Natural killer cell (primary cell): ENCODE measurements at regions not wholly inside any gene's neighbourhood (a gene's known extent, or its start where the extent isn't known, plus 50 kb on each side); places are given as distances from the start of the nearest gene placed in this dataset.

ENCODE experiments used
- ATAC-seq, 3 donors: fragments of 150-1000 bp in 2 of 3; fragments of 200-7000 bp in 1 of 3; cut with Tn5 transposase; 1 replicate in 1 of 3; 2 replicates in 2 of 3; pipeline ENCODE4 v1.10.0; 2021; ENCODE audit warnings: mild to moderate bottlenecking in 2 of 3, moderate library complexity in 2 of 3
- DNase-seq, 2 donors: peaks; one replicate each; pipeline versions ENCODE4 v3.0.0 to v3.0.0-alpha.2; 2013 to 2021; ENCODE audit warnings: mixed read lengths in 1 of 2
- H3K27ac ChIP-seq: one replicate; pipeline ENCODE4 v1.5.1; 2013; ENCODE audit warnings: mild to moderate bottlenecking, low read length
- H3K27me3 ChIP-seq: one replicate; pipeline ENCODE4 v1.6.1; 2013; ENCODE audit warnings: low read length; ENCODE audit not compliant: control insufficient read depth, insufficient read depth
- H3K36me3 ChIP-seq: one replicate; pipeline ENCODE4 v1.6.1; 2013; ENCODE audit warnings: low read length; ENCODE audit not compliant: control insufficient read depth, insufficient read depth
- H3K4me1 ChIP-seq: one replicate; pipeline ENCODE4 v1.6.1; 2013; ENCODE audit warnings: low read length; ENCODE audit not compliant: control insufficient read depth, insufficient read depth
- H3K4me3 ChIP-seq: one replicate; pipeline ENCODE4 v1.5.1; 2013; ENCODE audit warnings: low read length
- H3K9me3 ChIP-seq: one replicate; pipeline ENCODE4 v1.6.1; 2013; ENCODE audit warnings: low read length; ENCODE audit not compliant: control insufficient read depth, insufficient read depth
- H3K27ac Mint-ChIP-seq, 2 donors: one replicate each; pipeline ENCODE4 v1.8.0; 2022; ENCODE audit warnings: mild to moderate bottlenecking in 2 of 2, mixed read lengths in 2 of 2, moderate library complexity in 1 of 2
- H3K27me3 Mint-ChIP-seq, 2 donors: one replicate each; pipeline ENCODE4 v1.8.0; 2022; ENCODE audit warnings: low read depth in 2 of 2, mixed read lengths in 2 of 2
- H3K36me3 Mint-ChIP-seq: one replicate; pipeline ENCODE4 v1.8.0; 2022; ENCODE audit warnings: mixed read lengths
- H3K4me1 Mint-ChIP-seq, 2 donors: one replicate each; pipeline ENCODE4 v1.8.0; 2022; ENCODE audit warnings: mixed read lengths in 2 of 2
- H3K4me3 Mint-ChIP-seq: one replicate; pipeline ENCODE4 v1.8.0; 2022; ENCODE audit warnings: mild to moderate bottlenecking, moderate library complexity, mixed read lengths
- H3K9me3 Mint-ChIP-seq, 2 donors: one replicate each; pipeline ENCODE4 v1.8.0; 2022; ENCODE audit warnings: mixed read lengths in 2 of 2
- CTCF ChIP-seq: fragments of 200-600 bp; IDR thresholded peaks from one replicate; pipeline ENCODE4 v1.8.0; 2022; ENCODE audit warnings: antibody characterized with exemption
- WGBS: methylation state at CpG from one replicate; pipeline ENCODE4 v1.1.7; 2013; ENCODE audit warnings: missing lambda C conversion rate; ENCODE audit not compliant: insufficient coverage; 5-methylcytosine and 5-hydroxymethylcytosine counted together
- intact Hi-C: fragments of 100-400 bp; cut with micrococcal nuclease; formaldehyde crosslinking; loops from one replicate; pipeline ENCODE4 v1.14.2; 2022

- no peak overlapping the region for H3K4me3 Mint-ChIP-seq
- no peak overlapping the region for H3K27ac Mint-ChIP-seq
- H3K36me3 Mint-ChIP-seq = no peaks in the 10 kb centered on the region
- no peak for ATAC-seq
- intact Hi-C loops = no loop called here
- Histone ChIP-seq H3K27me3 (no peaks in the 10 kb centered on the region), H3K27ac (no peak overlapping the region), H3K4me3 (no peak overlapping the region), H3K4me1 (no peaks in the 10 kb centered on the region), H3K36me3 (no peaks in the 10 kb centered on the region), H3K9me3 (no peaks in the 10 kb centered on the region)
- no peaks in the 10 kb centered on the region for H3K9me3 Mint-ChIP-seq
- no peak for TF ChIP-seq CTCF
- DNase-seq = no peak
- H3K27me3 Mint-ChIP-seq = no peaks in the 10 kb centered on the region
- H3K4me1 Mint-ChIP-seq = no peaks in the 10 kb centered on the region
- 88% methylated on average over 1 of the region's 1 CpG for WGBS
Measured at GRCh38 chr11:104782377-104782754, 115.9 kb downstream of the CASP12 start.

DNA sequence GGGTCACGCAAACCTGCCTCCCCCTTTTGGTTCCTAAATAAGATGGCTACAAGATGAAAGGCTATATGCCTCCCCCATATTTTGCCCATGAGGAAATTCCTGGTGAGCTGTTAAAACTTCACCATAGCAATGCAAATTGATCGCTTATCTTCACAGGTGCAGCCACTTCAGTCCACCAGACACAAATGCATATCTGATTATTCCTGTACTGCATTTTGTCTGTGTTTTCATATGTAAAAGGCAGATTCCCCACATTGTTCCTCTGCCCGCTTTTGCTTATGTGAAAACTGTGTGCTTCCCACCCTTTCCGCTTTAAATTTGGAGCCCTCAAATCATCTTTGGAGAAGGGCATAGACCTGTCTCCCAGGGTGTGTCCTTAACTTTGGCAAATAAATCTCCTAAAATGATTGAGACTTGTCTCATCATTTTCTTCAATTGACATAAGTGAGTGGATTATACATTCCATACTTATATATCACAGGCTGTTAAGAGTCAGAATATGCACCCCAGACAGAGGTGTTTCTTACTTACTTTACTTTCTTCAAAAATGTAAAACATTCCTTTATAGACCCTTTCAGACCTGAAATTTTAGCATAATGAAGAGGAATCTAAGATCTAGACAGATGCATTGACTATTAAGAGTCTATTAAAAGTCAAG is 116.4 kb downstream of the CASP12 start:
- no peaks in the 10 kb centered on the region for H3K9me3 ChIP-seq
- H3K36me3 ChIP-seq = no peaks in the 10 kb centered on the region
- H3K27ac ChIP-seq = no peak overlapping the region
- Mint-ChIP-seq H3K4me3 (no peak overlapping the region), H3K9me3 (no peaks in the 10 kb centered on the region), H3K36me3 (no peaks in the 10 kb centered on the region), H3K27ac (no peak overlapping the region), H3K27me3 (no peaks in the 10 kb centered on the region), H3K4me1 (no peaks in the 10 kb centered on the region)
- H3K4me3 ChIP-seq = no peak overlapping the region
- no peaks in the 10 kb centered on the region for H3K4me1 ChIP-seq
- 98% methylated on average over 4 of the region's 4 CpGs for WGBS
- intact Hi-C loops = no loop called here
- no peak for ATAC-seq
- no peak for TF ChIP-seq CTCF
- DNase-seq = no peak
- no peaks in the 10 kb centered on the region for H3K27me3 ChIP-seq

DNA sequence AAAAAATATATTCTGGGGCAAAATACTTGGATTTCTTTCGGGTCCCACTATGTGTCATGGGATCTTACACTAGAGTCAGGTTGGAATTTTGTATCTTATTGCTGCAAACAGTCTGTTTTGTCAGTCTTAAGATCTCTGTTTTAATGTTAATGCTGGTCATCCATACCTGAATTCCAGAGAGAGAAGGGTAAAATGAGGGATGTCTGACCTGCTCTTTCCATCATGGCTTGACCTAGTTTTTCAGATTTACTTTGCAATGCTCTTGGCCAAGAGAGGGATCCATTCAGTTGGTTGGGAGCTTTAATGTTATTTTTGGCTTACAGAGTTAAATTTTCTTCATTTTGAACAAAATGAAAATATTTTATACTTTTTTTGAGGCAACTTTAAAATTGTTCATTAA is 117.2 kb downstream of the CASP12 start:
- no peaks in the 10 kb centered on the region for H3K27me3 ChIP-seq
- H3K27ac ChIP-seq = no peak overlapping the region
- H3K4me3 Mint-ChIP-seq = no peak overlapping the region
- H3K36me3 Mint-ChIP-seq = no peaks in the 10 kb centered on the region
- H3K9me3 Mint-ChIP-seq = no peaks in the 10 kb centered on the region
- ATAC-seq (no peak), DNase-seq (no peak)
- H3K4me3 ChIP-seq = no peak overlapping the region
- intact Hi-C loops = no loop called here
- 82% methylated on average over 1 of the region's 1 CpG for WGBS
- H3K36me3 ChIP-seq = no peaks in the 10 kb centered on the region
- H3K27me3 Mint-ChIP-seq = no peaks in the 10 kb centered on the region
- no peak overlapping the region for H3K27ac Mint-ChIP-seq
- no peaks in the 10 kb centered on the region for H3K4me1 ChIP-seq
- H3K4me1 Mint-ChIP-seq = no peaks in the 10 kb centered on the region
- no peaks in the 10 kb centered on the region for H3K9me3 ChIP-seq
- TF ChIP-seq CTCF = no peak

GRCh38 chr11:104776501-104777170 is 121.6 kb downstream of the CASP12 start:
- Mint-ChIP-seq H3K36me3 (no peaks in the 10 kb centered on the region), H3K4me3 (no peak overlapping the region), H3K27me3 (no peaks in the 10 kb centered on the region), H3K4me1 (peaks cover 0 to 6% of the 10 kb centered on the region in 2 donors), H3K9me3 (peaks cover 0 to 3% of the 10 kb centered on the region in 2 donors), H3K27ac (no peak overlapping the region)
- H3K4me1 ChIP-seq = no peaks in the 10 kb centered on the region
- intact Hi-C loops = no loop called here
- no peak for TF ChIP-seq CTCF
- H3K4me3 ChIP-seq = no peak overlapping the region
- 95% methylated on average over 2 of the region's 3 CpGs for WGBS
- no peak for ATAC-seq
- H3K27me3 ChIP-seq = no peaks in the 10 kb centered on the region
- no peak for DNase-seq
- no peak overlapping the region for H3K27ac ChIP-seq
- H3K9me3 ChIP-seq = no peaks in the 10 kb centered on the region
- H3K36me3 ChIP-seq = no peaks in the 10 kb centered on the region
